ENCODE measurements at regions not wholly inside any gene's neighbourhood (a gene's known extent, or its start where the extent isn't known, plus 50 kb on each side); places are given as distances from the start of the nearest gene placed in this dataset.

DNA sequence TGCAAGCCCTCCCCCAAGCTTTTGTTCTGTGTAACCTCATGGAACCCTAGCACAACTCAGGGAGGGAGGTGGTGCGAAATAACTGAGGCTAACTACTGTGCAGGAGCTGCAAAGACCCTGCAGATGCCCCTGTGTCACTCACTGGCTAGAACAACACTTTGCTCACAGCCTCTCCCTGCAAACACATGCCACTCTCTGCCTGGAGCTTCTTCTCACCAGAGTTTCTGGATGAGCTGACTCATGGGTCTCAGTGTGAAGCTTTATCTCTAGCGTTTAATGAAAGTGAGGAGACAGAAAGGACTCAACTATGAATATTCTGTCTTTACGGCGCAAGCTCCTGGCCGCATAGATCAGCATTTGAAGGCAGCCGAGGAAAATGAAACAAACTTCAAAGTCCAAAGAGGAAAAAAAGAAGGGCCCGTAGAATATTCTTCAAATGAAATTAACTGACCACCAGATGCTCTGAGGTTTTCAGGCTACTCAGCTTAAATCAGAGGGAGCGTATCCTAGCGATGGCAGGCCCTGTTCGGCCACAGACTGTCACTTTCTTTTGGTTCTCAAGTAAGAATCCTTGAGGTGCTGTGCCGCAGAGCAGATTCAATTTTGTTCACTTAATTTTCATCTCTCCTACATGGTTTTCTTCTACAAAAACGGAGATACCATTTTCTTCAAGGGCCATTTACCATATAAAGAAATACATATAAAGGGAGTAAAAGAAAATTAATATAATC, 77.7 kb upstream of the TAS2R1 start:
- TF ChIP-seq CTCF (IDR thresholded peaks at IDR 0.05) (no peak), POLR2A (IDR thresholded peaks at IDR 0.05) (no peak)

Data from uterus (tissue), 2 donors.